LNCAP (cell line): ENCODE measurements at regions not wholly inside any gene's neighbourhood (a gene's known extent, or its start where the extent isn't known, plus 50 kb on each side); places are given as distances from the start of the nearest gene placed in this dataset.

ENCODE experiments used
- TF ChIP-seq, protein P1 (sequence below): fragments of 450-650 bp; IDR thresholded peaks from 2 replicates; pipeline ENCODE4 v1.5.1; 2017; ENCODE audit warnings: mild to moderate bottlenecking

DNA sequence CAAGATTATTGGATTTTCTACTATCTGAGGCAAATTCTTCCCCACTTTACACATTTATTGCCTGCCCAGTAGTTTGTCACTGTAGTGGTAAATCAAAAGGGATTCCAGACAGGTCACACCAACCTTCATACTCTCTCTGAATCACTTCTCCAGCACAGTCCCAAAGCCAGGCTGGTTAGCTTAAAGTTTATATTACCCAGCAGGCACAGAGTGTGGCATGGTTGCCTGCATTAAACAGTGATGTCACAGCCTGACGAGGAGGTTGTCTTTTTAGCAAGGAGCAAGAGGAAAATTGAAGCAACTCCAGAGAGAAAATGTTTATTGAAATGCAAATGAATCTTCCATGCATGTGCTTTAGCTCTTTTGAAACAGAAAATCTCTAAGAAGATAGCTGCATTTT, 375.5 kb upstream of the CELF2 start:
- TF ChIP-seq, protein P1, sequence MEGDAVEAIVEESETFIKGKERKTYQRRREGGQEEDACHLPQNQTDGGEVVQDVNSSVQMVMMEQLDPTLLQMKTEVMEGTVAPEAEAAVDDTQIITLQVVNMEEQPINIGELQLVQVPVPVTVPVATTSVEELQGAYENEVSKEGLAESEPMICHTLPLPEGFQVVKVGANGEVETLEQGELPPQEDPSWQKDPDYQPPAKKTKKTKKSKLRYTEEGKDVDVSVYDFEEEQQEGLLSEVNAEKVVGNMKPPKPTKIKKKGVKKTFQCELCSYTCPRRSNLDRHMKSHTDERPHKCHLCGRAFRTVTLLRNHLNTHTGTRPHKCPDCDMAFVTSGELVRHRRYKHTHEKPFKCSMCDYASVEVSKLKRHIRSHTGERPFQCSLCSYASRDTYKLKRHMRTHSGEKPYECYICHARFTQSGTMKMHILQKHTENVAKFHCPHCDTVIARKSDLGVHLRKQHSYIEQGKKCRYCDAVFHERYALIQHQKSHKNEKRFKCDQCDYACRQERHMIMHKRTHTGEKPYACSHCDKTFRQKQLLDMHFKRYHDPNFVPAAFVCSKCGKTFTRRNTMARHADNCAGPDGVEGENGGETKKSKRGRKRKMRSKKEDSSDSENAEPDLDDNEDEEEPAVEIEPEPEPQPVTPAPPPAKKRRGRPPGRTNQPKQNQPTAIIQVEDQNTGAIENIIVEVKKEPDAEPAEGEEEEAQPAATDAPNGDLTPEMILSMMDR: no peak

DNA sequence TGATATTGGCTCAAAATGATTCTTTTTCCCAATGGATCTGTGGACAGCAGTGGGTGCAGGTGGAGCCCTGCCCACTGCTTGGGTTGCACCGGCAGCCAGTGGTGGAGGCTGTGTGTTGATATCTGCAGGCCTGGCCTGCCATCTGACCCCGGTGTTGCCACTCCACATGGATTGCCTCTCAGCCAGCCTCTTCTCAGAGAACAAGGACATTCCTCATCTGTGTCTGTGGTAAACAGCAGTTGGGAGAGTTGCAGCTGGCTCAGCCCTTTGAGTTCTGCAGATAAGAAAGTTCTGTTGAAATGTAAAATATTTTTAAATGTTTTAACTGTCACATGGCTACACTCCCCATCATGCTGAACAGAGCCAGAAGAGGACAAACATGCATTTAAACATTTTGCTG, 374.9 kb upstream of the CELF2 start:
- TF ChIP-seq, protein P1: no peak

DNA sequence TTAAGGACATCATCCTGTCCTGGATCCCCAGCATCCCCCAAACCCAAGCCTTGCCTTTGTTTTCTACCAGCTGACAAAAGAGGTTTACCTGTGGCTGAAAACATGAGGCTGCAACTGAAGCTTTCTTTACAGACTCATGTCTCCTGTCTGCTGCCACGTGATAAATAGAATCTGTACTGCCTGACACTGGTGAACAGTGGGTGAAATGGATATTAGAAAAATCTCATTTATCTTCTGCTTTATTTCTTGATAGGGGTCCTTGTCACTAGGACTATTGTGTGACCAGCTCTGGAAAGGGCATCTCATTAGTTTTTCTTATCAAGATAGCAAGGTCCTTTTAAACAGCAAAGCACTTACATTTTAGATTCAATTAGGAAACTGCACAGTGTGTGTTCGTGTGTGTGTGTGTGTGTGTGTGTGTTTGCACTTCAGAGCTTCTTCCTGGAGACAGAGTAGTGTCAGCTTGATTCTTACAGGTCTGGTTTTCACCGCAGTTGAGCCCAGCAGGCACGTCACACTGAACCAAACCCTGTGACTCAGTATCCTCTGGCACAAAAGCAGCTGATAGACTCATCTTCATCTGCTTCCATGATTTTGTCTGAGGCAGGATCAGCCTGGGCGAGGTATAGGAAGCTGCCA, 373.5 kb upstream of the CELF2 start:
- TF ChIP-seq, protein P1: no peak

DNA sequence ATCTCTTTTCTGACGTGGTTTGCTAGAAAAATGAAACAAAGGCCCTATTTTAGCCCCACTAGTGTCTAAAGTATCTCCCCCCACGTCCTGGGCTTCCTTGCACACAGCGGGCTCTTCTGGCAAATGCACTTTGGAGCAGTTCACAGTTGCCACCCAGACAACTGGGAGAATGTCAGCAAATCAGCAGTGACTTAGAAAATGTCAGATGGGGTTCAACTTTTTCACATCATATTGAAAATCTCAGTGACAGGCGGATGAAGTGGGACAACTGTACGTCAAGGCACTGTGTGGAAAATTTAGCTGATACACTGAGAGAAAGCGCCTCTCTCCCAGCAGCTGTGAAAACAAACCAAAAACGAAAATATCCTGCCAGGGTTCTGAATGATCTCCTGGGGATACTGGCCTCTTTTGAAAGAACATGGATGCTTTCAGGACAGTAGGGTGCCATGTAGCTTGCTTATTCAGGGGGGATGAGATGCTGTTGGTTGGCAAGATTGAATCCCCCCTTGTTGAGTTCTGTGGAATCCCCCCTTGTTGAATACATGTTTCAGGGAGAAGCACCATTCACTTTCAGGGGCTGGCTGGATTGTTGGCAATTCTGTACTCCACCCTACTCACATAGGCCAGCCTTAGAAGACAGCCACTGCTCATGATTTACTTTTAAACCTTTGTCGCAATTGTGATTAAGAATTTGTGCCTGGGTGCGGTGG, 372.8 kb upstream of the CELF2 start:
- TF ChIP-seq, protein P1: no peak

DNA sequence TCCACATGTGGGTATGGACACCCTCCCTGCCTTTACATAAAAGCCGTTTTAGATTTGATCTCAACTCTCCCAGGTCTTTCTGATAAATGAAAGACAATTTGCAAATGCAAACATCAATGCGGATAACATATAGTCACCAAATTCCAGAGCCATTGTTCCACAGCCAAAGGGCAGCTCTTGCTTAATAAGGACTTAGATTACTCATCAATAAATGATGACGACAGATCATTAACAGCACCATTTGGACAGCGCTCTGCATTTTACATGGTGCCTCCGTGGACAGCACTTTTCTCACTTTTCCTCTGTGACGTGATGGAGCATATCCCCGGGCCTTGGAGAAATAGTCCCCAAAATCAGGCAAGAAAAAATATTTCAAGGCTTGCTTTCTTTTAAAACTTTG, 370.3 kb upstream of the CELF2 start:
- TF ChIP-seq, protein P1: no peak

DNA sequence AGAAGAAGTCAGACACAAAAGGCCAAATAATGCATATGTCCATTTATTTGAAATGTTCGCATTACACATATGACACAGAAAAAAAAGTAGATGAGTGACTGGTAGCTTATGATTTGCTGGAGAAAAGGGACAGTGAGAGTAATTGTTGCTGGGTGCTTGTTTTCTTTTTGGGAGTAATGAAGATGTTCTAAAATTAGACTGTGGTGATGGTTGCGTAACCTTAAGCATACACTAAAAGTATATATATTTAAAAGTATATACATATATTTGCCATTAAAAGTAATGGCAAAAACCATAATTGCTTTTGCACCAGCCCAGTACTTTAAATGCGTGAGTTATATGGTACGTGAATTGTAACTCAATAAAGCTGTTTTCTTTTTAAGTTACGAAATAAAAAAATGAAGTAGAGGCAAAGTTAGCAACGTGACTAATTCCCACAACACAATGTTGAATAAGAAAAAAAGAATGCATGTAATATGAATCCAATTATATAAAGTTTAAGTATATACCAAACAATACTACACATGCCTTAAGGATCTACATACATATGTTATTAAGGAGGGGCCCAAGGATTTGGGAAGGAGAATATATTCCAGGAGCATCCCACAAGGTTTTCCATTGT, 360.4 kb upstream of the CELF2 start:
- TF ChIP-seq, protein P1: no peak

DNA sequence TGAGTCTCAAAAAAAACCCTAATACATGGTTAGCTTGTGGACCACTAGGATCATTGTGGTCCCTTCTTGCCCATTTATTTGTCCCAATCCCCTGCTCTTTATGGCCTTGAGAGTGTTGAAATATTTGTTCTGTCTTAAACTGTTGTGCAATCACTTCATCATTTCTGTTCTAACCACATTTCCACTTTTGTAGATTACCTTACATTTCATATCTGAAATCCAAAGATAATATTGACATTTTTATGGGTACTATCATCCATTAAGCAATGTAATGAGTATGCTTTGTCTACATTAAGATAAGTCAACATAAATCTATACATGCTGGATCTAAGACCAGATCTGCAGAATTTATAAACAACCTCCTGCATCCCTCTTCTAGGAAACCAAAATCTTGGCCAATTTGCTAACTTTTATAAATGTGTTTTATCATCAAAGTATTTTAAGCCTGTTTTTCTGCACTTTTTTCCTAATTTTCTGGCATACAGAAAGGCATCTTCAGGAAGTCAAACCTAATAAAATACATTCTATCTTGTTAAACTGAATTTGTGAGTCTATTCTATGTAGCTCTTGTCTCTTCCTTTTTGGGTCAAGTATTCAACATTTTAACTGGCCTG, 359.4 kb upstream of the CELF2 start:
- TF ChIP-seq, protein P1: no peak
